WTC11 (cell line): ENCODE measurements at regions not wholly inside any gene's neighbourhood (a gene's known extent, or its start where the extent isn't known, plus 50 kb on each side); places are given as distances from the start of the nearest gene placed in this dataset.

Experiments
- ATAC-seq: fragments of 200-7000 bp; cut with Tn5 transposase; 2 replicates; pipeline ENCODE4 v1.10.0; 2021; ENCODE audit warnings: mild to moderate bottlenecking, moderate library complexity
- CTCF ChIA-PET: fragments of 300-600 bp; sonication (Branson Sonifier 250); formaldehyde crosslinking; loops from one replicate; lab custom pipeline; 2021; ENCODE audit warnings: antibody characterized with exemption; lab: Charles Lee
- POLR2A ChIA-PET: fragments of 350-600 bp; sonication (Branson Sonifier 250); formaldehyde crosslinking; loops from one replicate; lab custom pipeline; 2021; ENCODE audit warnings: antibody characterized with exemption; lab: Charles Lee
- DNase-seq: peaks from one replicate; pipeline ENCODE4 v3.0.0; 2021; ENCODE audit warnings: low spot score
- H3K27ac Mint-ChIP-seq: 2 replicates; pipeline ENCODE4 v1.8.0; 2021; ENCODE audit warnings: mixed read lengths
- H3K27me3 Mint-ChIP-seq: 2 replicates; pipeline ENCODE4 v1.8.0; 2021; ENCODE audit warnings: low read depth, mild to moderate bottlenecking, moderate library complexity, mixed read lengths
- H3K36me3 Mint-ChIP-seq: 2 replicates; pipeline ENCODE4 v1.8.0; 2021; ENCODE audit warnings: mixed read lengths
- H3K4me1 Mint-ChIP-seq: 2 replicates; pipeline ENCODE4 v1.8.0; 2022; ENCODE audit warnings: mixed read lengths
- H3K4me3 Mint-ChIP-seq: 2 replicates; pipeline ENCODE4 v1.8.0; 2021; ENCODE audit warnings: mild to moderate bottlenecking, moderate library complexity, mixed read lengths
- H3K9me3 Mint-ChIP-seq: 2 replicates; pipeline ENCODE4 v1.8.0; 2021; ENCODE audit warnings: mixed read lengths
- ELF4 ChIP-seq: sonication (generic); formaldehyde crosslinking; IDR thresholded peaks from 2 replicates; pipeline ENCODE4 v1.8.1; 2022; ENCODE audit warnings: low read depth, mild to moderate bottlenecking, moderate library complexity, missing genetic modification reagents
- ETV6 ChIP-seq: sonication (generic); formaldehyde crosslinking; IDR thresholded peaks from 2 replicates; pipeline ENCODE4 v1.8.1; 2022; ENCODE audit warnings: mild to moderate bottlenecking, missing genetic modification reagents
- HMGA2 ChIP-seq: fragments of 250-450 bp; sonication (Bioruptor Pico); IDR thresholded peaks from 2 replicates; pipeline ENCODE4 v1.4.0; 2021; ENCODE audit warnings: mild to moderate bottlenecking, moderate library complexity
- IRF2 ChIP-seq: sonication (generic); formaldehyde crosslinking; IDR thresholded peaks from 2 replicates; pipeline ENCODE4 v1.8.0; 2022; ENCODE audit warnings: low read depth, missing genetic modification reagents, borderline replicate concordance
- JAZF1 ChIP-seq: fragments of 250-450 bp; sonication (Bioruptor Pico); IDR thresholded peaks from 2 replicates; pipeline ENCODE4 v1.9.0; 2021; ENCODE audit warnings: moderate library complexity, mild to moderate bottlenecking, inconsistent platforms
- MXD4 ChIP-seq: fragments of 250-450 bp; sonication (Bioruptor Pico); IDR thresholded peaks from 2 replicates; pipeline ENCODE4 v1.8.0; 2021; ENCODE audit warnings: mild to moderate bottlenecking, moderate library complexity, borderline replicate concordance
- PRRX2 ChIP-seq: fragments of 250-450 bp; sonication (Bioruptor Pico); IDR thresholded peaks from 2 replicates; pipeline ENCODE4 v1.8.0; 2021; ENCODE audit warnings: mild to moderate bottlenecking
- RORB ChIP-seq: fragments of 250-450 bp; sonication (Bioruptor Pico); IDR thresholded peaks from 2 replicates; pipeline ENCODE4 v1.9.0; 2021; ENCODE audit warnings: mild to moderate bottlenecking
- SMAD4 ChIP-seq: sonication (generic); formaldehyde crosslinking; IDR thresholded peaks from 2 replicates; pipeline ENCODE4 v1.8.0; 2022; ENCODE audit warnings: mild to moderate bottlenecking, missing genetic modification reagents
- SP1 ChIP-seq: sonication (generic); formaldehyde crosslinking; conservative IDR thresholded peaks from 2 replicates; pipeline ENCODE4 v1.8.1; 2022; ENCODE audit warnings: missing genetic modification reagents
- TEAD4 ChIP-seq: sonication (generic); formaldehyde crosslinking; IDR thresholded peaks from 2 replicates; pipeline ENCODE4 v1.8.0; 2022; ENCODE audit warnings: mild to moderate bottlenecking, missing genetic modification reagents
- ZNF416 ChIP-seq: fragments of 250-450 bp; sonication (Bioruptor Pico); IDR thresholded peaks from 2 replicates; pipeline ENCODE4 v1.9.0; 2021; ENCODE audit warnings: mild to moderate bottlenecking, inconsistent platforms
- ZNF423 ChIP-seq: fragments of 250-450 bp; sonication (Bioruptor Pico); IDR thresholded peaks from 2 replicates; pipeline ENCODE4 v2.1.2; 2022; ENCODE audit warnings: mild to moderate bottlenecking, moderate library complexity
- TF ChIP-seq, protein P1 (sequence below): sonication (generic); formaldehyde crosslinking; IDR thresholded peaks from 2 replicates; pipeline ENCODE4 v1.8.0; 2022; ENCODE audit warnings: mild to moderate bottlenecking, missing genetic modification reagents
- TF ChIP-seq, protein P2 (sequence below): fragments of 250-450 bp; sonication (Bioruptor Pico); IDR thresholded peaks from 2 replicates; pipeline ENCODE4 v1.9.0; 2021; ENCODE audit warnings: mild to moderate bottlenecking, borderline replicate concordance
- TF ChIP-seq, protein P3 (sequence below): sonication (generic); formaldehyde crosslinking; IDR thresholded peaks from 2 replicates; pipeline ENCODE4 v1.8.1; 2023; ENCODE audit warnings: mild to moderate bottlenecking, missing genetic modification reagents, borderline replicate concordance
- TF ChIP-seq, protein P4 (sequence below): sonication (generic); formaldehyde crosslinking; IDR thresholded peaks from 2 replicates; pipeline ENCODE4 v1.8.0; 2022; ENCODE audit warnings: missing genetic modification reagents
- TF ChIP-seq, protein P5 (sequence below): sonication (generic); formaldehyde crosslinking; conservative IDR thresholded peaks from 2 replicates; pipeline ENCODE4 v1.8.1; 2022; ENCODE audit warnings: mild to moderate bottlenecking, missing genetic modification reagents
- TF ChIP-seq, protein P6 (sequence below): fragments of 250-450 bp; sonication (Bioruptor Pico); IDR thresholded peaks from 2 replicates; pipeline ENCODE4 v1.8.0; 2021; ENCODE audit warnings: mild to moderate bottlenecking
- TF ChIP-seq, protein P7 (sequence below): fragments of 250-450 bp; sonication (Bioruptor Pico); IDR thresholded peaks from 2 replicates; pipeline ENCODE4 v1.9.0; 2021; ENCODE audit warnings: mild to moderate bottlenecking
- TF ChIP-seq, protein P8 (sequence below): sonication (generic); formaldehyde crosslinking; conservative IDR thresholded peaks from 2 replicates; pipeline ENCODE4 v1.8.1; 2023; ENCODE audit warnings: mild to moderate bottlenecking, low read depth, missing genetic modification reagents, moderate library complexity

DNA sequence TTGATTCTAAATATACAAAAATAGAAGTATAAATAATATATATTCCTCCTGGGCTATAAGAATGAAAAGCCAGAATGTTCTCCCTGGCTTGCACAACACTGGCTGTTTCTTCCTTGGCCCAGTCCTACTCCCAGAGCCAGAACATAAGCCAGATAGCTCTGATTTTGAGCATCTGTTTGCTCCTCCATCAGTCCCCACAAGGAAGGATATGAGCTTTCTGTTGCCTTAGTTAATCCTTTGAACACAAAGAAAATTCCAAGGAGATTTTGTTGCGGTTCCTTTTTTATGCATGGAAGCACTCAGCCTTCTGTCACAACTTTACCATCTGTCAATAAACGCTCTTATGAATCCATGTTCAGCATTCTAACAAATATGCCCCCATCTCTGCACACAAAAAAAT lies 361.8 kb downstream of the IPMK start (continued):
- TF ChIP-seq, protein P1, sequence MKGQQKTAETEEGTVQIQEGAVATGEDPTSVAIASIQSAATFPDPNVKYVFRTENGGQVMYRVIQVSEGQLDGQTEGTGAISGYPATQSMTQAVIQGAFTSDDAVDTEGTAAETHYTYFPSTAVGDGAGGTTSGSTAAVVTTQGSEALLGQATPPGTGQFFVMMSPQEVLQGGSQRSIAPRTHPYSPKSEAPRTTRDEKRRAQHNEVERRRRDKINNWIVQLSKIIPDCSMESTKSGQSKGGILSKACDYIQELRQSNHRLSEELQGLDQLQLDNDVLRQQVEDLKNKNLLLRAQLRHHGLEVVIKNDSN (CRISPR knock-in tag) = no peak
- TF ChIP-seq ETV6 (CRISPR knock-in tag) (no peak), MXD4 (no peak)
- TF ChIP-seq, protein P2, sequence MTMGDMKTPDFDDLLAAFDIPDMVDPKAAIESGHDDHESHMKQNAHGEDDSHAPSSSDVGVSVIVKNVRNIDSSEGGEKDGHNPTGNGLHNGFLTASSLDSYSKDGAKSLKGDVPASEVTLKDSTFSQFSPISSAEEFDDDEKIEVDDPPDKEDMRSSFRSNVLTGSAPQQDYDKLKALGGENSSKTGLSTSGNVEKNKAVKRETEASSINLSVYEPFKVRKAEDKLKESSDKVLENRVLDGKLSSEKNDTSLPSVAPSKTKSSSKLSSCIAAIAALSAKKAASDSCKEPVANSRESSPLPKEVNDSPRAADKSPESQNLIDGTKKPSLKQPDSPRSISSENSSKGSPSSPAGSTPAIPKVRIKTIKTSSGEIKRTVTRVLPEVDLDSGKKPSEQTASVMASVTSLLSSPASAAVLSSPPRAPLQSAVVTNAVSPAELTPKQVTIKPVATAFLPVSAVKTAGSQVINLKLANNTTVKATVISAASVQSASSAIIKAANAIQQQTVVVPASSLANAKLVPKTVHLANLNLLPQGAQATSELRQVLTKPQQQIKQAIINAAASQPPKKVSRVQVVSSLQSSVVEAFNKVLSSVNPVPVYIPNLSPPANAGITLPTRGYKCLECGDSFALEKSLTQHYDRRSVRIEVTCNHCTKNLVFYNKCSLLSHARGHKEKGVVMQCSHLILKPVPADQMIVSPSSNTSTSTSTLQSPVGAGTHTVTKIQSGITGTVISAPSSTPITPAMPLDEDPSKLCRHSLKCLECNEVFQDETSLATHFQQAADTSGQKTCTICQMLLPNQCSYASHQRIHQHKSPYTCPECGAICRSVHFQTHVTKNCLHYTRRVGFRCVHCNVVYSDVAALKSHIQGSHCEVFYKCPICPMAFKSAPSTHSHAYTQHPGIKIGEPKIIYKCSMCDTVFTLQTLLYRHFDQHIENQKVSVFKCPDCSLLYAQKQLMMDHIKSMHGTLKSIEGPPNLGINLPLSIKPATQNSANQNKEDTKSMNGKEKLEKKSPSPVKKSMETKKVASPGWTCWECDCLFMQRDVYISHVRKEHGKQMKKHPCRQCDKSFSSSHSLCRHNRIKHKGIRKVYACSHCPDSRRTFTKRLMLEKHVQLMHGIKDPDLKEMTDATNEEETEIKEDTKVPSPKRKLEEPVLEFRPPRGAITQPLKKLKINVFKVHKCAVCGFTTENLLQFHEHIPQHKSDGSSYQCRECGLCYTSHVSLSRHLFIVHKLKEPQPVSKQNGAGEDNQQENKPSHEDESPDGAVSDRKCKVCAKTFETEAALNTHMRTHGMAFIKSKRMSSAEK (CRISPR knock-in tag) = no peak

DNA sequence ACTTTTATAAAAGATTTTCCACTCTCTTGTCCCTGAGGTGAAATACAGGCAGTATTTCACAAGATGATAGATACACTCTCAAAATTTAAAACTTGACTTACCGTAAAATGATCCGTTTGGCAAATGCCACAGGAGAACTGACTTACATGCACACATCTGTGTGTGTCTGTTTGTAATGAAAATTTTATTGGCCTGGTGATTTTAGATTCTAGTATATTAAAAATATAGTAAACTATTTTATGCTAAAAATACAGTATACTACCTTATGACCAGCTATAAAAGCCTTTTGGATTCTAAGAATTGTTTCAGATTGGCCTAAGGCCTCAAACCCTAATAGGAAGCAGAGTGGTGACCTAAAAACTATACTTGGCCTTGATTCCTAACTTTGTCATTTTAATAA lies 362.7 kb downstream of the IPMK start:
- ChIA-PET POLR2A (no interaction called here), CTCF (no interaction called here)
- H3K4me3 Mint-ChIP-seq = no peak overlapping the region
- no peaks in the 10 kb centered on the region for H3K27me3 Mint-ChIP-seq
- H3K27ac Mint-ChIP-seq = no peak overlapping the region
- peaks cover 8% of the 10 kb centered on the region for H3K4me1 Mint-ChIP-seq
- TF ChIP-seq, protein P3, sequence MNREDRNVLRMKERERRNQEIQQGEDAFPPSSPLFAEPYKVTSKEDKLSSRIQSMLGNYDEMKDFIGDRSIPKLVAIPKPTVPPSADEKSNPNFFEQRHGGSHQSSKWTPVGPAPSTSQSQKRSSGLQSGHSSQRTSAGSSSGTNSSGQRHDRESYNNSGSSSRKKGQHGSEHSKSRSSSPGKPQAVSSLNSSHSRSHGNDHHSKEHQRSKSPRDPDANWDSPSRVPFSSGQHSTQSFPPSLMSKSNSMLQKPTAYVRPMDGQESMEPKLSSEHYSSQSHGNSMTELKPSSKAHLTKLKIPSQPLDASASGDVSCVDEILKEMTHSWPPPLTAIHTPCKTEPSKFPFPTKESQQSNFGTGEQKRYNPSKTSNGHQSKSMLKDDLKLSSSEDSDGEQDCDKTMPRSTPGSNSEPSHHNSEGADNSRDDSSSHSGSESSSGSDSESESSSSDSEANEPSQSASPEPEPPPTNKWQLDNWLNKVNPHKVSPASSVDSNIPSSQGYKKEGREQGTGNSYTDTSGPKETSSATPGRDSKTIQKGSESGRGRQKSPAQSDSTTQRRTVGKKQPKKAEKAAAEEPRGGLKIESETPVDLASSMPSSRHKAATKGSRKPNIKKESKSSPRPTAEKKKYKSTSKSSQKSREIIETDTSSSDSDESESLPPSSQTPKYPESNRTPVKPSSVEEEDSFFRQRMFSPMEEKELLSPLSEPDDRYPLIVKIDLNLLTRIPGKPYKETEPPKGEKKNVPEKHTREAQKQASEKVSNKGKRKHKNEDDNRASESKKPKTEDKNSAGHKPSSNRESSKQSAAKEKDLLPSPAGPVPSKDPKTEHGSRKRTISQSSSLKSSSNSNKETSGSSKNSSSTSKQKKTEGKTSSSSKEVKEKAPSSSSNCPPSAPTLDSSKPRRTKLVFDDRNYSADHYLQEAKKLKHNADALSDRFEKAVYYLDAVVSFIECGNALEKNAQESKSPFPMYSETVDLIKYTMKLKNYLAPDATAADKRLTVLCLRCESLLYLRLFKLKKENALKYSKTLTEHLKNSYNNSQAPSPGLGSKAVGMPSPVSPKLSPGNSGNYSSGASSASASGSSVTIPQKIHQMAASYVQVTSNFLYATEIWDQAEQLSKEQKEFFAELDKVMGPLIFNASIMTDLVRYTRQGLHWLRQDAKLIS (CRISPR knock-in tag) = no peak
- no peak for TF ChIP-seq ZNF423 (CRISPR knock-in tag)
- TF ChIP-seq, protein P4, sequence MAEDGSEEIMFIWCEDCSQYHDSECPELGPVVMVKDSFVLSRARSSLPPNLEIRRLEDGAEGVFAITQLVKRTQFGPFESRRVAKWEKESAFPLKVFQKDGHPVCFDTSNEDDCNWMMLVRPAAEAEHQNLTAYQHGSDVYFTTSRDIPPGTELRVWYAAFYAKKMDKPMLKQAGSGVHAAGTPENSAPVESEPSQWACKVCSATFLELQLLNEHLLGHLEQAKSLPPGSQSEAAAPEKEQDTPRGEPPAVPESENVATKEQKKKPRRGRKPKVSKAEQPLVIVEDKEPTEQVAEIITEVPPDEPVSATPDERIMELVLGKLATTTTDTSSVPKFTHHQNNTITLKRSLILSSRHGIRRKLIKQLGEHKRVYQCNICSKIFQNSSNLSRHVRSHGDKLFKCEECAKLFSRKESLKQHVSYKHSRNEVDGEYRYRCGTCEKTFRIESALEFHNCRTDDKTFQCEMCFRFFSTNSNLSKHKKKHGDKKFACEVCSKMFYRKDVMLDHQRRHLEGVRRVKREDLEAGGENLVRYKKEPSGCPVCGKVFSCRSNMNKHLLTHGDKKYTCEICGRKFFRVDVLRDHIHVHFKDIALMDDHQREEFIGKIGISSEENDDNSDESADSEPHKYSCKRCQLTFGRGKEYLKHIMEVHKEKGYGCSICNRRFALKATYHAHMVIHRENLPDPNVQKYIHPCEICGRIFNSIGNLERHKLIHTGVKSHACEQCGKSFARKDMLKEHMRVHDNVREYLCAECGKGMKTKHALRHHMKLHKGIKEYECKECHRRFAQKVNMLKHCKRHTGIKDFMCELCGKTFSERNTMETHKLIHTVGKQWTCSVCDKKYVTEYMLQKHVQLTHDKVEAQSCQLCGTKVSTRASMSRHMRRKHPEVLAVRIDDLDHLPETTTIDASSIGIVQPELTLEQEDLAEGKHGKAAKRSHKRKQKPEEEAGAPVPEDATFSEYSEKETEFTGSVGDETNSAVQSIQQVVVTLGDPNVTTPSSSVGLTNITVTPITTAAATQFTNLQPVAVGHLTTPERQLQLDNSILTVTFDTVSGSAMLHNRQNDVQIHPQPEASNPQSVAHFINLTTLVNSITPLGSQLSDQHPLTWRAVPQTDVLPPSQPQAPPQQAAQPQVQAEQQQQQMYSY = no peak
- TF ChIP-seq, protein P5, sequence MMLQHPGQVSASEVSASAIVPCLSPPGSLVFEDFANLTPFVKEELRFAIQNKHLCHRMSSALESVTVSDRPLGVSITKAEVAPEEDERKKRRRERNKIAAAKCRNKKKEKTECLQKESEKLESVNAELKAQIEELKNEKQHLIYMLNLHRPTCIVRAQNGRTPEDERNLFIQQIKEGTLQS (CRISPR knock-in tag) = no peak
- TF ChIP-seq RORB (CRISPR knock-in tag) = no peak
- TF ChIP-seq ZNF416 (CRISPR knock-in tag) = no peak
- no peak for TF ChIP-seq PRRX2
- no peak for TF ChIP-seq JAZF1 (CRISPR knock-in tag)
- no peak for TF ChIP-seq SMAD4 (CRISPR knock-in tag)
- TF ChIP-seq, protein P6, sequence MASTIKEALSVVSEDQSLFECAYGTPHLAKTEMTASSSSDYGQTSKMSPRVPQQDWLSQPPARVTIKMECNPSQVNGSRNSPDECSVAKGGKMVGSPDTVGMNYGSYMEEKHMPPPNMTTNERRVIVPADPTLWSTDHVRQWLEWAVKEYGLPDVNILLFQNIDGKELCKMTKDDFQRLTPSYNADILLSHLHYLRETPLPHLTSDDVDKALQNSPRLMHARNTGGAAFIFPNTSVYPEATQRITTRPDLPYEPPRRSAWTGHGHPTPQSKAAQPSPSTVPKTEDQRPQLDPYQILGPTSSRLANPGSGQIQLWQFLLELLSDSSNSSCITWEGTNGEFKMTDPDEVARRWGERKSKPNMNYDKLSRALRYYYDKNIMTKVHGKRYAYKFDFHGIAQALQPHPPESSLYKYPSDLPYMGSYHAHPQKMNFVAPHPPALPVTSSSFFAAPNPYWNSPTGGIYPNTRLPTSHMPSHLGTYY (CRISPR knock-in tag) = no peak
- no peak for TF ChIP-seq SP1 (CRISPR knock-in tag)
- TF ChIP-seq, protein P7, sequence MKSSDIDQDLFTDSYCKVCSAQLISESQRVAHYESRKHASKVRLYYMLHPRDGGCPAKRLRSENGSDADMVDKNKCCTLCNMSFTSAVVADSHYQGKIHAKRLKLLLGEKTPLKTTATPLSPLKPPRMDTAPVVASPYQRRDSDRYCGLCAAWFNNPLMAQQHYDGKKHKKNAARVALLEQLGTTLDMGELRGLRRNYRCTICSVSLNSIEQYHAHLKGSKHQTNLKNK (CRISPR knock-in tag) = no peak
- TF ChIP-seq, protein P8, sequence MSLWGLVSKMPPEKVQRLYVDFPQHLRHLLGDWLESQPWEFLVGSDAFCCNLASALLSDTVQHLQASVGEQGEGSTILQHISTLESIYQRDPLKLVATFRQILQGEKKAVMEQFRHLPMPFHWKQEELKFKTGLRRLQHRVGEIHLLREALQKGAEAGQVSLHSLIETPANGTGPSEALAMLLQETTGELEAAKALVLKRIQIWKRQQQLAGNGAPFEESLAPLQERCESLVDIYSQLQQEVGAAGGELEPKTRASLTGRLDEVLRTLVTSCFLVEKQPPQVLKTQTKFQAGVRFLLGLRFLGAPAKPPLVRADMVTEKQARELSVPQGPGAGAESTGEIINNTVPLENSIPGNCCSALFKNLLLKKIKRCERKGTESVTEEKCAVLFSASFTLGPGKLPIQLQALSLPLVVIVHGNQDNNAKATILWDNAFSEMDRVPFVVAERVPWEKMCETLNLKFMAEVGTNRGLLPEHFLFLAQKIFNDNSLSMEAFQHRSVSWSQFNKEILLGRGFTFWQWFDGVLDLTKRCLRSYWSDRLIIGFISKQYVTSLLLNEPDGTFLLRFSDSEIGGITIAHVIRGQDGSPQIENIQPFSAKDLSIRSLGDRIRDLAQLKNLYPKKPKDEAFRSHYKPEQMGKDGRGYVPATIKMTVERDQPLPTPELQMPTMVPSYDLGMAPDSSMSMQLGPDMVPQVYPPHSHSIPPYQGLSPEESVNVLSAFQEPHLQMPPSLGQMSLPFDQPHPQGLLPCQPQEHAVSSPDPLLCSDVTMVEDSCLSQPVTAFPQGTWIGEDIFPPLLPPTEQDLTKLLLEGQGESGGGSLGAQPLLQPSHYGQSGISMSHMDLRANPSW = no peak
- TF ChIP-seq HMGA2 = no peak
- TF ChIP-seq TEAD4 (CRISPR knock-in tag) = no peak
- TF ChIP-seq ELF4 = no peak
- no peak for TF ChIP-seq IRF2 (CRISPR knock-in tag)
- peaks cover 22% of the 10 kb centered on the region for H3K9me3 Mint-ChIP-seq
- ATAC-seq (no peak), DNase-seq (no peak)
- H3K36me3 Mint-ChIP-seq = peaks cover 17% of the 10 kb centered on the region
